HEK293T (cell line): ENCODE measurements at regions not wholly inside any gene's neighbourhood (a gene's known extent, or its start where the extent isn't known, plus 50 kb on each side); places are given as distances from the start of the nearest gene placed in this dataset.

Experiments
- ARNT ChIP-seq: fragments of 450-650 bp; IDR thresholded peaks from 2 replicates; pipeline ENCODE4 v1.6.1; 2017; ENCODE audit warnings: mild to moderate bottlenecking
- BHLHE40 ChIP-seq: fragments of 450-650 bp; IDR thresholded peaks from 2 replicates; pipeline ENCODE4 v1.6.1; 2016; ENCODE audit warnings: mild to moderate bottlenecking, moderate library complexity, borderline replicate concordance
- FOXK2 ChIP-seq: fragments of 450-650 bp; IDR thresholded peaks from 2 replicates; pipeline ENCODE4 v1.6.1; 2016; ENCODE audit warnings: mild to moderate bottlenecking
- FOXM1 ChIP-seq: fragments of 450-650 bp; IDR thresholded peaks from 2 replicates; pipeline ENCODE4 v1.6.1; 2017; ENCODE audit warnings: mild to moderate bottlenecking, borderline replicate concordance
- HDGF ChIP-seq: fragments of 450-650 bp; IDR thresholded peaks from 2 replicates; pipeline ENCODE4 v1.6.1; 2017; ENCODE audit warnings: antibody characterized with exemption, borderline replicate concordance
- LEF1 ChIP-seq: fragments of 450-650 bp; IDR thresholded peaks from 2 replicates; pipeline ENCODE4 v1.6.1; 2017; ENCODE audit warnings: mild to moderate bottlenecking, borderline replicate concordance
- NFRKB ChIP-seq: fragments of 450-650 bp; IDR thresholded peaks from 2 replicates; pipeline ENCODE4 v1.6.1; 2016; ENCODE audit warnings: mild to moderate bottlenecking, moderate library complexity
- PKNOX1 ChIP-seq: fragments of 450-650 bp; IDR thresholded peaks from 2 replicates; pipeline ENCODE4 v1.6.1; 2016
- SP1 ChIP-seq: fragments of 450-650 bp; IDR thresholded peaks from 2 replicates; pipeline ENCODE4 v1.6.1; 2017
- SUZ12 ChIP-seq: fragments of 450-650 bp; IDR thresholded peaks from 2 replicates; pipeline ENCODE4 v1.6.1; 2016; ENCODE audit warnings: mild to moderate bottlenecking
- TARDBP ChIP-seq: fragments of 450-650 bp; IDR thresholded peaks from 2 replicates; pipeline ENCODE4 v1.6.1; 2016
- ZNF384 ChIP-seq: fragments of 450-650 bp; IDR thresholded peaks from 2 replicates; pipeline ENCODE4 v1.6.1; 2016

GRCh38 chr4:1490654-1491327, 84.5 kb upstream of the NKX1-1 start:
- TF ChIP-seq FOXK2 (no peak), SP1 (no peak), PKNOX1 (no peak), ZNF384 (no peak), TARDBP (no peak), ARNT (no peak), LEF1 (no peak), SUZ12 (no peak), BHLHE40 (no peak), HDGF (no peak), NFRKB (no peak), FOXM1 (no peak)
